Endothelial cell of umbilical vein (primary cell): ENCODE measurements at regions not wholly inside any gene's neighbourhood (a gene's known extent, or its start where the extent isn't known, plus 50 kb on each side); places are given as distances from the start of the nearest gene placed in this dataset.

ENCODE experiments used
- EZH2 ChIP-seq: IDR thresholded peaks from 2 replicates; pipeline ENCODE4 v1.6.1; 2012; ENCODE audit warnings: borderline replicate concordance, low read depth, mild to moderate bottlenecking, moderate library complexity, low read length, inconsistent platforms; ENCODE audit not compliant: severe bottlenecking
- JUN ChIP-seq: IDR thresholded peaks from 2 replicates; pipeline ENCODE4 v1.6.1; 2011; ENCODE audit warnings: borderline replicate concordance, low read depth; ENCODE audit not compliant: insufficient read length, insufficient read depth
- TF ChIP-seq, protein P1 (sequence below), 2 donors: IDR thresholded peaks; 1 replicate in 1 of 2; 2 replicates in 1 of 2; pipeline ENCODE4 v1.5.1; 2011; ENCODE audit warnings: low read length in 2 of 2, mild to moderate bottlenecking in 2 of 2, moderate library complexity in 2 of 2, control low read depth in 1 of 2, inconsistent platforms in 1 of 2, low read depth in 1 of 2; ENCODE audit not compliant: insufficient read depth in 1 of 2; ENCODE audit errors: extremely low read depth in 1 of 2

DNA sequence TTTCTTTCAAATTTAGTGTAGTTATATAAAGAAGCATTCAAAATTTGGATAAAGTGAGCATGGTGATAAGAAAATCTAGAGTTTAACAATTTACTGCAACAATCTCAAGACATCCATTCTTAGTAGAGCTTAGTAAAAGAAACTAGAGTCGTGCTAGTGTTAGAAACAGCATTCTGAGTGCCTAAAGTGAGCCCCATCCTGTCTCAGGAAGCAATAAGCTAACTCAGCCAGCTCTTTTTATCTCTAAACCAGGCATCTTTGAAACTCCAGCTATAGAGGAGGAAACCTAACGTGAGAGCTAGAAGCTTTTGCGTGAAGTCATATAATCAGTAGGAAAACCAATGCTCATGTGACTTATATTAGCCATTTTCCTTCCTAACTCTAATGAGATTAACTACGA lies 1187.1 kb upstream of the EPHA6 start:
- TF ChIP-seq, protein P1, sequence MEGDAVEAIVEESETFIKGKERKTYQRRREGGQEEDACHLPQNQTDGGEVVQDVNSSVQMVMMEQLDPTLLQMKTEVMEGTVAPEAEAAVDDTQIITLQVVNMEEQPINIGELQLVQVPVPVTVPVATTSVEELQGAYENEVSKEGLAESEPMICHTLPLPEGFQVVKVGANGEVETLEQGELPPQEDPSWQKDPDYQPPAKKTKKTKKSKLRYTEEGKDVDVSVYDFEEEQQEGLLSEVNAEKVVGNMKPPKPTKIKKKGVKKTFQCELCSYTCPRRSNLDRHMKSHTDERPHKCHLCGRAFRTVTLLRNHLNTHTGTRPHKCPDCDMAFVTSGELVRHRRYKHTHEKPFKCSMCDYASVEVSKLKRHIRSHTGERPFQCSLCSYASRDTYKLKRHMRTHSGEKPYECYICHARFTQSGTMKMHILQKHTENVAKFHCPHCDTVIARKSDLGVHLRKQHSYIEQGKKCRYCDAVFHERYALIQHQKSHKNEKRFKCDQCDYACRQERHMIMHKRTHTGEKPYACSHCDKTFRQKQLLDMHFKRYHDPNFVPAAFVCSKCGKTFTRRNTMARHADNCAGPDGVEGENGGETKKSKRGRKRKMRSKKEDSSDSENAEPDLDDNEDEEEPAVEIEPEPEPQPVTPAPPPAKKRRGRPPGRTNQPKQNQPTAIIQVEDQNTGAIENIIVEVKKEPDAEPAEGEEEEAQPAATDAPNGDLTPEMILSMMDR (IDR thresholded peaks at IDR 0.05; ENCODE audit: extremely low read depth in 1 of 2, insufficient read depth in 1 of 2, low read depth in 1 of 2, low read length in 2 of 2), result no peak
- TF ChIP-seq JUN (no peak), EZH2 (no peak)
